ENCODE measurements at regions not wholly inside any gene's neighbourhood (a gene's known extent, or its start where the extent isn't known, plus 50 kb on each side); places are given as distances from the start of the nearest gene placed in this dataset.
"Not testable (repeated sequence)": the region's sequence is repeated elsewhere in the genome, so short reads cannot be mapped to it uniquely, and the experiment has no call there.

GRCh38 chr1:233503366-233503954 lies 110.4 kb upstream of the KCNK1 start:
- ATAC-seq (ENCODE audit: poor library complexity), result no peak
- Mint-ChIP-seq H3K4me1 (ENCODE audit: low read depth) (no peaks in the 10 kb centered on the region), H3K36me3 (ENCODE audit: low read depth) (no peaks in the 10 kb centered on the region), H3K27ac (no peak overlapping the region), H3K4me3 (no peak overlapping the region), H3K27me3 (peaks cover 17% of the 10 kb centered on the region), H3K9me3 (peaks cover 8% of the 10 kb centered on the region)
- no peaks in the 10 kb centered on the region for H3K36me3 ChIP-seq (ENCODE audit: insufficient read depth, low read length)
- H3K4me3 ChIP-seq (ENCODE audit: low read length), result no peak overlapping the region
- no peaks in the 10 kb centered on the region for H3K27me3 ChIP-seq (ENCODE audit: control insufficient read depth in 1 of 2, insufficient read depth in 2 of 2, low read length in 2 of 2)
- ChIA-PET POLR2A (no interaction called here), CTCF (no interaction called here)
- H3K4me1 ChIP-seq (ENCODE audit: insufficient read depth, low read length), result no peaks in the 10 kb centered on the region
- no peaks in the 10 kb centered on the region for H3K9me3 ChIP-seq (ENCODE audit: control insufficient read depth in 1 of 2, insufficient read depth in 1 of 2, low read length in 2 of 2)
- no peak for TF ChIP-seq CTCF (IDR thresholded peaks at IDR 0.05)
- intact Hi-C loops (cut with DNase I, micrococcal nuclease), result no loop called here
- DNase-seq, result no peak
- no peak overlapping the region for H3K27ac ChIP-seq (ENCODE audit: low read depth in 1 of 2, low read length in 2 of 2)

GRCh38 chr1:233505130-233505529 lies 108.8 kb upstream of the KCNK1 start:
- peaks cover 8% of the 10 kb centered on the region for H3K9me3 Mint-ChIP-seq
- no peaks in the 10 kb centered on the region for H3K36me3 Mint-ChIP-seq (ENCODE audit: low read depth)
- peaks cover 15% of the 10 kb centered on the region for H3K27me3 Mint-ChIP-seq
- no peaks in the 10 kb centered on the region for H3K4me1 Mint-ChIP-seq (ENCODE audit: low read depth)
- ATAC-seq (ENCODE audit: poor library complexity) (no peak), DNase-seq (no peak)
- no peak overlapping the region for H3K4me3 Mint-ChIP-seq
- no peak for TF ChIP-seq CTCF (IDR thresholded peaks at IDR 0.05)
- Histone ChIP-seq H3K4me3 (ENCODE audit: low read length) (no peak overlapping the region), H3K36me3 (ENCODE audit: insufficient read depth, low read length) (no peaks in the 10 kb centered on the region), H3K27ac (ENCODE audit: low read depth in 1 of 2, low read length in 2 of 2) (no peak overlapping the region), H3K4me1 (ENCODE audit: insufficient read depth, low read length) (no peaks in the 10 kb centered on the region), H3K27me3 (ENCODE audit: control insufficient read depth in 1 of 2, insufficient read depth in 2 of 2, low read length in 2 of 2) (no peaks in the 10 kb centered on the region), H3K9me3 (ENCODE audit: control insufficient read depth in 1 of 2, insufficient read depth in 1 of 2, low read length in 2 of 2) (no peaks in the 10 kb centered on the region)
- H3K27ac Mint-ChIP-seq, result no peak overlapping the region
- intact Hi-C loops (cut with DNase I, micrococcal nuclease), result no loop called here
- CTCF ChIA-PET, result no interaction called here
- POLR2A ChIA-PET, result no interaction called here

GRCh38 chr1:233505889-233506288 lies 108.0 kb upstream of the KCNK1 start:
- H3K4me1 Mint-ChIP-seq (ENCODE audit: low read depth); H3K27me3 Mint-ChIP-seq; intact Hi-C loops (cut with DNase I, micrococcal nuclease); CTCF ChIA-PET; H3K9me3 Mint-ChIP-seq; DNase-seq; ATAC-seq (ENCODE audit: poor library complexity); H3K4me3 ChIP-seq (ENCODE audit: low read length); H3K9me3 ChIP-seq (ENCODE audit: control insufficient read depth in 1 of 2, insufficient read depth in 1 of 2, low read length in 2 of 2); H3K36me3 Mint-ChIP-seq (ENCODE audit: low read depth); H3K36me3 ChIP-seq (ENCODE audit: insufficient read depth, low read length); H3K27ac ChIP-seq (ENCODE audit: low read depth in 1 of 2, low read length in 2 of 2); H3K4me1 ChIP-seq (ENCODE audit: insufficient read depth, low read length); H3K4me3 Mint-ChIP-seq; H3K27ac Mint-ChIP-seq; H3K27me3 ChIP-seq (ENCODE audit: control insufficient read depth in 1 of 2, insufficient read depth in 2 of 2, low read length in 2 of 2); POLR2A ChIA-PET: not testable (repeated sequence)

- intact Hi-C loops (cut with DNase I, micrococcal nuclease), result no loop called here
- H3K36me3 ChIP-seq (ENCODE audit: insufficient read depth, low read length), result no peaks in the 10 kb centered on the region
- H3K4me3 Mint-ChIP-seq, result no peak overlapping the region
These were observed 104.4 kb upstream of the KCNK1 start for GRCh38 chr1:233509526-233509925.

More at GRCh38 chr1:233509526-233509925, 104.4 kb upstream of the KCNK1 start:
- ChIA-PET POLR2A (no interaction called here), CTCF (no interaction called here)
- Mint-ChIP-seq H3K4me1 (ENCODE audit: low read depth) (no peaks in the 10 kb centered on the region), H3K27ac (no peak overlapping the region), H3K36me3 (ENCODE audit: low read depth) (no peaks in the 10 kb centered on the region), H3K27me3 (peaks cover 13% of the 10 kb centered on the region), H3K9me3 (peaks cover 8% of the 10 kb centered on the region)
- Histone ChIP-seq H3K27ac (ENCODE audit: low read depth in 1 of 2, low read length in 2 of 2) (no peak overlapping the region), H3K9me3 (ENCODE audit: control insufficient read depth in 1 of 2, insufficient read depth in 1 of 2, low read length in 2 of 2) (no peaks in the 10 kb centered on the region), H3K27me3 (ENCODE audit: control insufficient read depth in 1 of 2, insufficient read depth in 2 of 2, low read length in 2 of 2) (no peaks in the 10 kb centered on the region), H3K4me1 (ENCODE audit: insufficient read depth, low read length) (no peaks in the 10 kb centered on the region), H3K4me3 (ENCODE audit: low read length) (no peak overlapping the region)
- DNase-seq, result no peak
- no peak for TF ChIP-seq CTCF (IDR thresholded peaks at IDR 0.05)
- ATAC-seq (ENCODE audit: poor library complexity), result no peak
